SK-MEL-5 (cell line): ENCODE measurements at regions not wholly inside any gene's neighbourhood (a gene's known extent, or its start where the extent isn't known, plus 50 kb on each side); places are given as distances from the start of the nearest gene placed in this dataset.

Source experiments
- DNase-seq: peaks from one replicate; pipeline ENCODE4 v3.0.0-alpha.2; 2016; ENCODE audit warnings: low read depth, low spot score
- in situ Hi-C: cut with HindIII; loops from 2 replicates; pipeline ENCODE4 v1.10.0; 2016; ENCODE audit warnings: low sequenced_read_pairs, high pct_unique_total_duplicates, low pct_unique_long_range_greater_than_20kb

DNA sequence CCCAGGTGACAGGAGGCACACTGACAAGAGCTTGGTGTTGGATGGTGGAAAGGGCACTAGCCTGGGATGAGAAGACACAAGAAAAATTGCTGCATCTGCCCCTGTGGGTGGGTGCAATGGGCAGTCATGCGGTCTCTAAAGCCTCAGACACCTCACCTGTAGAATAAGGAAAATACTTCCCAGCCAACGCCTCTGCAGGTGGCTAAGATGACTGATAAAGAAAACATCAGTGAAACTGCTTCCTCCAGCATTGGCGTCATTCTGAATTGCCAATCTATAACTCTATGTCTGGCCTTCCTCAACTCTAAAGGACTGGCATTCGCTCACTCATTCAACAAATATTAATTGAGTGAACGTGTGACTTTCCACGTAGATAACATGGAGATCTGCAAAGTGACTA is 100.4 kb upstream of the F3 start:
- in situ Hi-C loops = no loop called here
- no peak for DNase-seq

DNA sequence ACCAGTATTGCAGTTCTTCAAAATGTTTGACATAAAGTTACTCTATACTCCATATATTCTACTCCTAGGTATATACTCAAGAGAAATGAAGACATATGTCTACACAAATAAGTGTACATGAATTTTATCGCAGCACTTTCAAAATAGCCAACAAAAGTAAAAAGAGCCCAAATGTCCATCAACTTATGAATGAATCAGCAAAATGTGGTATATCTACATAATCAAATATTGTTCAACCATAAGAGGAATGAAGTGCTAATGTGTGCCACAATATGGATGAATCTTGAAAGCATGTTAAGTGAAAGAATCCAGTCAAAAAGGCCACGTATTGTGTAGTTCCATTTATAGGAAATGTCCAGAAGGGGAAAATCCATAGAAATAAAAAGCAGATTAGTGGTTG is 98.6 kb upstream of the F3 start:
- in situ Hi-C loops = no loop called here
- no peak for DNase-seq

- in situ Hi-C loops = no loop called here
- DNase-seq = no peak
Measured at GRCh38 chr1:94637121-94637520, 95.6 kb upstream of the F3 start.

GRCh38 chr1:94636624-94637023 is 95.1 kb upstream of the F3 start:
- in situ Hi-C loops = no loop called here

GRCh38 chr1:94636100-94636499 is 94.5 kb upstream of the F3 start:
- DNase-seq = no peak
- in situ Hi-C loops = no loop called here

More at GRCh38 chr1:94636624-94637023, 95.1 kb upstream of the F3 start:
- no peak for DNase-seq

DNA sequence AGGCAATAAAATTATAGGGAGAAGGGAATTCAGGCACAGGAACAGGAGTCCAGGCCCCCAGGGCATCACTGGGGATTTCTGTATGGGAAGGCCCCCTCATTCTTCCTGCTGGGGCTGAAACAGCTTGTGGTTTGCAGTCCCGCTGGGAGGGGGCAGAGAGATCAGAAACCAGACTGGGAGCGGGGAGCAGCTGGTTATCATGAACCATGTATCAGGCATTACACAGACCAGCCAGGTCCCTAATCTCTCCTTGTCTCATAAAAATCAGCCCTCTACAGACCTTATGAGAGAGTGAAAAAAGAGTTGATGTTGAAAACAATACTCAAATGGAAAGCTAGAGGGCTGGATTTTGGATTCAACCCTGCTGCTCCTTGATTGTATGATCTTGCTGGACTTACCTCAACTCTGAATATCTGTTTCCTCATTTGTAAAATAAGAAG is 93.4 kb upstream of the F3 start:
- in situ Hi-C loops = no loop called here
- peak; percentile 3 for DNase-seq

GRCh38 chr1:94633051-94633450 is 91.5 kb upstream of the F3 start:
- no peak for DNase-seq
- in situ Hi-C loops = no loop called here

- DNase-seq = no peak
- in situ Hi-C loops = no loop called here
Measured at GRCh38 chr1:94629259-94630181, 88.0 kb upstream of the F3 start.

DNA sequence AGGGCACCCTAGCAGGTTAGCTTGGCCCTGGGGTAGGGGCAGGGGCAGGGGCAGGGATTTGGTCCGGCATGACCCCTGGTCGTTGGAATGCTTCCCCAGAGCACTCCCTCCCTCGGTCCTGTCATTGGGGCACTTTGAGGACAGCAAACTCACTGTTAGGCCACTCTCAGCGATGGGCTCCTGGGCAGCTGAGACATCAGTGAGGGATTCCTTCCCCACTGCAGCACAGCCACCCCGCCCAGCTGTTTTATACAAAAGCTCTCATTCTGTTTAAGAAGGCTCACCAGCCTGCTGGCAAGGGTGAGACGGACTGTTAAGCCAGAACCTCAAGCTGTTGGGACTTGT is 86.9 kb upstream of the F3 start:
- no peak for DNase-seq
- in situ Hi-C loops = no loop called here

DNA sequence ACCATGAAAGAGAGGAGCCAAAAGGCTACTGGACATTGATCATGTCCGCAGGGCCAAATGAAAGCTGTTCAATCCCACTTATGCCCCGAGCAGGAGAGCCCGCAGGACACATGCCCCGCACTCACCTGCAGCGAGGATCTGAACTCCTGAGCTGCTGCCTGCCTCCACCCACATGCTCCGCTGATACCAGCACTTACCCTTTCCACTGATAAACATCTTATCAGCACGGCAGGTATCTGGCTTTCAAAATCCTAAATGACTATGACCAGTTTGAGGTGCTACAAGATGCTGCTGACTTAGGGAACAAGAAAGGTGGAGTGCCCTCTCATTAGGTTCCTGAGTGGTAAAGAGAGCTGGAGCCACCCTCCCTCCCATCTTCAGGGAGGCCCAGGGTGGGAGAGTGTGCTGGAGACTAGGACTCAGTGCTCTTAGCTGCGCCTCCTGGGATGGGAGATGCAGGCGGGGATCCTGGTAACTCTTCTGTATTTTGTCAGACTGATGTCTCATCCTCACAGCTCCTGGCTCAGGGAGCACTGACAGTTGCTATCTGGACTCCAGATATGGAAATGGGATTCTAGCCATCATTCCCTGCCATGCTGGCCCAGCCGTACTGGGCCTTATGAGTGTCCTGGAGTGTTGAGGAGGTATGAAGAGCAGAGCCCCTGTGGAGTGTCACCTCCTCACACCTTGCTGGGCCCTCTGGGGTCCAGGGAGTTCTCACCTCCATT is 86.4 kb upstream of the F3 start:
- in situ Hi-C loops = no loop called here
- no peak for DNase-seq

GRCh38 chr1:94624203-94624602 is 82.6 kb upstream of the F3 start:
- no peak for DNase-seq
- in situ Hi-C loops = no loop called here

GRCh38 chr1:94623560-94624148 is 82.1 kb upstream of the F3 start:
- in situ Hi-C loops = no loop called here
- no peak for DNase-seq

DNA sequence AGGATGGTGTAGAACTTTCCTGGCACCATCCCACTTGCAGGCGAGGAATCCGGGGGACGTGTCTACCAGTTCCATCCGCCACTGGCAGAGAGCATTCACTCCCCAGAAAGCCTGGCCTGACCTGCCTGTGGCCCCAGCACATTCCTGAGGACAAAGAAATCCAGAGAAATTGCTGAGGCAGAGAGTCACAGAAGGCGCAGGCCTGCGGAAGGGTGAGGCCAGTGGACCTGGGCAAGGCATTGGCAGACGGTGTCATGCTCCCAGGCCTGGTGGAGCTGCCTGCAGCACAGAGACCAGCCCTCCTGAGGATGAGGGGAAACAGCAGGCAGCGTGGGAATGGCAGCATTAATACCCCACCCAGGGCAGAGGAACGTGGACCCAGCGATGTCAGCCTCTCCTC is 81.2 kb upstream of the F3 start:
- in situ Hi-C loops = no loop called here
- DNase-seq = no peak

GRCh38 chr1:94621802-94622201 is 80.2 kb upstream of the F3 start:
- no peak for DNase-seq
- in situ Hi-C loops = no loop called here

DNA sequence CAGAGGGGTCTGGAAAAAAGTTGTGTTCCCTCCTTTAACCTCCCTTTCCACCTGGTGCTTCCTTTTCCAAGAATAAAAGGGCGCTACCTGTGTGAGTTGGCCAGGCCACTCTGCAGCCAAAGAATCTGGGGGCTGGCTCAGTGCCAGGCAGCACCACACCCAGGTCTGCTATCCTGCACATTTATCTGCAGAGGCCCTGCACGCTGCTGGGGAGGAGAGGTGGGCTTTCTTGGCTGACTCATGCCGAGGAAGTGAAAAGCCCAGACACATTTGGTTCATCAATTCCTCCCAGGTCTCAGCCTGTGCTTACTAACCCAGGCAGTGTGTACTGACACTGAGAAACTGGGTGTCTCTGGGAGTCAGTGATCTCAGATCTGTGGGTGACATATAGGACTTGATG is 79.8 kb upstream of the F3 start:
- in situ Hi-C loops = no loop called here

GRCh38 chr1:94620345-94621031 is 78.9 kb upstream of the F3 start:
- DNase-seq = no peak
- in situ Hi-C loops = no loop called here

More for the DNA sequence above, 79.8 kb upstream of the F3 start:
- no peak for DNase-seq

- no peak for DNase-seq
- in situ Hi-C loops = no loop called here
Measured at GRCh38 chr1:94619731-94620130, 78.2 kb upstream of the F3 start.
